ENCODE measurements at regions not wholly inside any gene's neighbourhood (a gene's known extent, or its start where the extent isn't known, plus 50 kb on each side); places are given as distances from the start of the nearest gene placed in this dataset.

DNA sequence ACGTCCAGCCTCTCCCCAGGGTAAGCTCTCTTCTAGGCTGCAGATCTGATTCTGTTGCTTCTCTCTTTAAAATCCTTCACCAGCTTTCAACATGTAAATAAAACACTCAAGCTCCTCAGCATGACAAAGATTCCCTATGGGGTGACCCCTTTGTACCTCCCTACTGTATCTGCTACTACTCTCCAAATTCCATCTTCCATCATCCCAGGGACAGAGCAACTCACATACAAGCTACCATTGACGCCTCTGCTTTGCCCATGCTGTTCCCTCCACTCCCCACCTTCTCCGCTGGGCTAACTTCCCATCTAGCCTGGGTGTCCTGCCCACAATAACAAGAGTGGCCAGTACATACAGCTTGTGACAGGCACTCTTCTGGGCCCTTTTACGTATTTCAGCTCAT is 207.5 kb upstream of the ZBED5 start:
- DNase-seq (ENCODE audit: low read depth): no peak
- no peak for TF ChIP-seq CTCF (IDR thresholded peaks at IDR 0.05; ENCODE audit: control insufficient read depth, insufficient read depth, low read depth, low read length, missing control alignments)
- H3K4me3 ChIP-seq (ENCODE audit: control insufficient read depth, low read depth, low read length): no peak overlapping the region

- no peak for DNase-seq (ENCODE audit: low read depth)
- H3K4me3 ChIP-seq (ENCODE audit: control insufficient read depth, low read depth, low read length): no peak overlapping the region
- no peak for TF ChIP-seq CTCF (IDR thresholded peaks at IDR 0.05; ENCODE audit: control insufficient read depth, insufficient read depth, low read depth, low read length, missing control alignments)
These were observed 199.6 kb upstream of the ZBED5 start for GRCh38 chr11:11057472-11057854.

- H3K4me3 ChIP-seq (ENCODE audit: control insufficient read depth, low read depth, low read length): no peak overlapping the region
- TF ChIP-seq CTCF (IDR thresholded peaks at IDR 0.05; ENCODE audit: control insufficient read depth, insufficient read depth, low read depth, low read length, missing control alignments): no peak
- no peak for DNase-seq (ENCODE audit: low read depth)
These were observed 199.1 kb upstream of the ZBED5 start for GRCh38 chr11:11056749-11057471.

DNA sequence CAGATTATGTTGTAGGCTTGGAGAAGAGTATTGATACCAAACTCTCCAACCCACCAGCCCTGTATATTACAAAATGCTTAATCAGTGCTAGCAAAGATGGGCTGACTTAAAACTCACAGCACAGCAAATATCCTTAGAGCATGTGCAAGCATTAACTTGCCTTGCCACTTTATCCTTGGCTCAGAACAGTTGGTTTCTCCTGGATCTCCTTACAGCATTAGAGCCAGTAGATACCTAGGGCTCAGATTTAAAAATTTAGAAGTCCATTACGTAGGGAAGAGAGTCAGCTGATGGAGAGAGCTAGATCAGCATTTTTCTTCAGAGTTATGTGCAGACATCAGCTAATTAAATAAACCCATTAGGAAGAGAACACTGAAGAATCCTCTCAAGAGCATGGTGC is 198.5 kb upstream of the ZBED5 start:
- TF ChIP-seq CTCF (IDR thresholded peaks at IDR 0.05; ENCODE audit: control insufficient read depth, insufficient read depth, low read depth, low read length, missing control alignments): no peak
- H3K4me3 ChIP-seq (ENCODE audit: control insufficient read depth, low read depth, low read length): no peak overlapping the region
- no peak for DNase-seq (ENCODE audit: low read depth)

GRCh38 chr11:11047851-11048610 is 190.2 kb upstream of the ZBED5 start:
- no peak for DNase-seq (ENCODE audit: low read depth)

DNA sequence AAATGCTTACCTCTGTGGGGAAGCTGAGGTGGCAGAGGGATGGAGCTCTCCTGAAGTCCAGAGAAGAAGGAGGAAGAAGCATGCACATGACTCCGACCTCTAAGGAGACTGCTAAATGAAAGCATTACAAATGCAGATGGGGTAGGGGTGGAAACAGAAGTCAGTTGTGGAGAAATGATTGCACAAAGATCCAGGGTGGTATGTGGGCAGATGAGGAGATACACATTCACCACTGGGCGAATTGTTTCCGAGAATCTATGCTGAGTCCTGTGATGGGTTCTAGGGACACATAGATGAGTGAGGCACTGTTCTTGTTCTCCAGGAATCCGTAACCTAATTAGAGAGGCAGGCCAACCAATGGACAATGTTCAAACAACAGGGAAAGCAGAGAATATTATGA is 188.9 kb upstream of the ZBED5 start:
- H3K4me3 ChIP-seq (ENCODE audit: control insufficient read depth, low read depth, low read length): no peak overlapping the region
- TF ChIP-seq CTCF (IDR thresholded peaks at IDR 0.05; ENCODE audit: control insufficient read depth, insufficient read depth, low read depth, low read length, missing control alignments): no peak

More at GRCh38 chr11:11047851-11048610, 190.2 kb upstream of the ZBED5 start:
- TF ChIP-seq CTCF (IDR thresholded peaks at IDR 0.05; ENCODE audit: control insufficient read depth, insufficient read depth, low read depth, low read length, missing control alignments): no peak
- no peak overlapping the region for H3K4me3 ChIP-seq (ENCODE audit: control insufficient read depth, low read depth, low read length)

More for the DNA sequence above, 188.9 kb upstream of the ZBED5 start:
- DNase-seq (ENCODE audit: low read depth): no peak

All from AG09309 (cell line).